ENCODE measurements at regions not wholly inside any gene's neighbourhood (a gene's known extent, or its start where the extent isn't known, plus 50 kb on each side); places are given as distances from the start of the nearest gene placed in this dataset.
"Not testable (repeated sequence)": the region's sequence is repeated elsewhere in the genome, so short reads cannot be mapped to it uniquely, and the experiment has no call there.

GRCh38 chr10:121382029-121382520 is 216.2 kb downstream of the FGFR2 start:
- TF ChIP-seq, protein P1, sequence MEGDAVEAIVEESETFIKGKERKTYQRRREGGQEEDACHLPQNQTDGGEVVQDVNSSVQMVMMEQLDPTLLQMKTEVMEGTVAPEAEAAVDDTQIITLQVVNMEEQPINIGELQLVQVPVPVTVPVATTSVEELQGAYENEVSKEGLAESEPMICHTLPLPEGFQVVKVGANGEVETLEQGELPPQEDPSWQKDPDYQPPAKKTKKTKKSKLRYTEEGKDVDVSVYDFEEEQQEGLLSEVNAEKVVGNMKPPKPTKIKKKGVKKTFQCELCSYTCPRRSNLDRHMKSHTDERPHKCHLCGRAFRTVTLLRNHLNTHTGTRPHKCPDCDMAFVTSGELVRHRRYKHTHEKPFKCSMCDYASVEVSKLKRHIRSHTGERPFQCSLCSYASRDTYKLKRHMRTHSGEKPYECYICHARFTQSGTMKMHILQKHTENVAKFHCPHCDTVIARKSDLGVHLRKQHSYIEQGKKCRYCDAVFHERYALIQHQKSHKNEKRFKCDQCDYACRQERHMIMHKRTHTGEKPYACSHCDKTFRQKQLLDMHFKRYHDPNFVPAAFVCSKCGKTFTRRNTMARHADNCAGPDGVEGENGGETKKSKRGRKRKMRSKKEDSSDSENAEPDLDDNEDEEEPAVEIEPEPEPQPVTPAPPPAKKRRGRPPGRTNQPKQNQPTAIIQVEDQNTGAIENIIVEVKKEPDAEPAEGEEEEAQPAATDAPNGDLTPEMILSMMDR (IDR thresholded peaks at IDR 0.05 in 8 of 11, conservative IDR thresholded peaks at IDR 0.05 in 3 of 11), result not testable (repeated sequence)
- not testable (repeated sequence) for TF ChIP-seq POLR2AphosphoS5 (IDR thresholded peaks at IDR 0.05)
